ENCODE measurements at regions not wholly inside any gene's neighbourhood (a gene's known extent, or its start where the extent isn't known, plus 50 kb on each side); places are given as distances from the start of the nearest gene placed in this dataset.

DNA sequence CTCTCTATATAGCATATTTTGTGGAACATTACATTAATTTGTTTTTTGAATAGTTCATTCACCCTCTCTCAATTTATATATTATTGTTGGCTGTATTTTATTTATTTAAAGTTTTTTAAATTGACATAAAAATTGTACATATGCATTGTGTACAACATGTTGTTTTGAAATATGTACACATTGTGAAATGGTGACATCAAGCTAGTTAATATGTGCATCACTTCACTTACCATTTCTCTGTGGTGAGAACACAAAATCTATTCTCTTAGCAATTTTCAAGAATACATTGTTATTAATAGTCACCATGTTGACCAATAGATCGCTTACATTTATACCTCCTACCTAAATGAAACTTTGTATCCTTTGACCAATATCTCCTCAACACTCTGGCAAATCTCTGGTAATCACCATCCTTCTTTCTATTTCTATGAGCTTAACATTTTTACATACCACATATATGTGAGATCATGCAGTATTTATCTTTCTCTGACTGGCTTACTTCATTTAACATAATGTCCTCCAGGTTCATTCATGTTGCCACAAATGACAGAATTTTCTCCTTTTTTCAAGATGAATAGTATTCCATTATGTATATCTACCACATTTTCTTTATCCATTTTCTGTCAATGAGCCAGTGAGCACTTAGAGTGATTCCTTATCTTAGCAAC is 180.9 kb upstream of the DEPDC1 start:
- TF ChIP-seq NR3C1 (CRISPR knock-in tag; conservative IDR thresholded peaks at IDR 0.05; ENCODE audit: low read depth) (no peak), SP1 (CRISPR knock-in tag; conservative IDR thresholded peaks at IDR 0.05) (no peak), MXD4 (CRISPR knock-in tag; IDR thresholded peaks at IDR 0.05; ENCODE audit: borderline replicate concordance) (no peak), ELF4 (CRISPR knock-in tag; IDR thresholded peaks at IDR 0.05; ENCODE audit: low read depth) (no peak), ZNF423 (CRISPR knock-in tag; IDR thresholded peaks at IDR 0.05) (no peak), SMAD3 (CRISPR knock-in tag; IDR thresholded peaks at IDR 0.05; ENCODE audit: borderline replicate concordance) (no peak), NFYB (CRISPR knock-in tag; conservative IDR thresholded peaks at IDR 0.05; ENCODE audit: low read depth) (no peak), ZNF121 (CRISPR knock-in tag; IDR thresholded peaks at IDR 0.05) (no peak), CREB1 (CRISPR knock-in tag; IDR thresholded peaks at IDR 0.05) (no peak), JAZF1 (CRISPR knock-in tag; IDR thresholded peaks at IDR 0.05) (no peak)
- TF ChIP-seq, protein P1, sequence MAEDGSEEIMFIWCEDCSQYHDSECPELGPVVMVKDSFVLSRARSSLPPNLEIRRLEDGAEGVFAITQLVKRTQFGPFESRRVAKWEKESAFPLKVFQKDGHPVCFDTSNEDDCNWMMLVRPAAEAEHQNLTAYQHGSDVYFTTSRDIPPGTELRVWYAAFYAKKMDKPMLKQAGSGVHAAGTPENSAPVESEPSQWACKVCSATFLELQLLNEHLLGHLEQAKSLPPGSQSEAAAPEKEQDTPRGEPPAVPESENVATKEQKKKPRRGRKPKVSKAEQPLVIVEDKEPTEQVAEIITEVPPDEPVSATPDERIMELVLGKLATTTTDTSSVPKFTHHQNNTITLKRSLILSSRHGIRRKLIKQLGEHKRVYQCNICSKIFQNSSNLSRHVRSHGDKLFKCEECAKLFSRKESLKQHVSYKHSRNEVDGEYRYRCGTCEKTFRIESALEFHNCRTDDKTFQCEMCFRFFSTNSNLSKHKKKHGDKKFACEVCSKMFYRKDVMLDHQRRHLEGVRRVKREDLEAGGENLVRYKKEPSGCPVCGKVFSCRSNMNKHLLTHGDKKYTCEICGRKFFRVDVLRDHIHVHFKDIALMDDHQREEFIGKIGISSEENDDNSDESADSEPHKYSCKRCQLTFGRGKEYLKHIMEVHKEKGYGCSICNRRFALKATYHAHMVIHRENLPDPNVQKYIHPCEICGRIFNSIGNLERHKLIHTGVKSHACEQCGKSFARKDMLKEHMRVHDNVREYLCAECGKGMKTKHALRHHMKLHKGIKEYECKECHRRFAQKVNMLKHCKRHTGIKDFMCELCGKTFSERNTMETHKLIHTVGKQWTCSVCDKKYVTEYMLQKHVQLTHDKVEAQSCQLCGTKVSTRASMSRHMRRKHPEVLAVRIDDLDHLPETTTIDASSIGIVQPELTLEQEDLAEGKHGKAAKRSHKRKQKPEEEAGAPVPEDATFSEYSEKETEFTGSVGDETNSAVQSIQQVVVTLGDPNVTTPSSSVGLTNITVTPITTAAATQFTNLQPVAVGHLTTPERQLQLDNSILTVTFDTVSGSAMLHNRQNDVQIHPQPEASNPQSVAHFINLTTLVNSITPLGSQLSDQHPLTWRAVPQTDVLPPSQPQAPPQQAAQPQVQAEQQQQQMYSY (CRISPR knock-in tag; IDR thresholded peaks at IDR 0.05), result no peak
- TF ChIP-seq, protein P2, sequence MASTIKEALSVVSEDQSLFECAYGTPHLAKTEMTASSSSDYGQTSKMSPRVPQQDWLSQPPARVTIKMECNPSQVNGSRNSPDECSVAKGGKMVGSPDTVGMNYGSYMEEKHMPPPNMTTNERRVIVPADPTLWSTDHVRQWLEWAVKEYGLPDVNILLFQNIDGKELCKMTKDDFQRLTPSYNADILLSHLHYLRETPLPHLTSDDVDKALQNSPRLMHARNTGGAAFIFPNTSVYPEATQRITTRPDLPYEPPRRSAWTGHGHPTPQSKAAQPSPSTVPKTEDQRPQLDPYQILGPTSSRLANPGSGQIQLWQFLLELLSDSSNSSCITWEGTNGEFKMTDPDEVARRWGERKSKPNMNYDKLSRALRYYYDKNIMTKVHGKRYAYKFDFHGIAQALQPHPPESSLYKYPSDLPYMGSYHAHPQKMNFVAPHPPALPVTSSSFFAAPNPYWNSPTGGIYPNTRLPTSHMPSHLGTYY (CRISPR knock-in tag; IDR thresholded peaks at IDR 0.05), result no peak
- TF ChIP-seq, protein P3, sequence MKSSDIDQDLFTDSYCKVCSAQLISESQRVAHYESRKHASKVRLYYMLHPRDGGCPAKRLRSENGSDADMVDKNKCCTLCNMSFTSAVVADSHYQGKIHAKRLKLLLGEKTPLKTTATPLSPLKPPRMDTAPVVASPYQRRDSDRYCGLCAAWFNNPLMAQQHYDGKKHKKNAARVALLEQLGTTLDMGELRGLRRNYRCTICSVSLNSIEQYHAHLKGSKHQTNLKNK (CRISPR knock-in tag; IDR thresholded peaks at IDR 0.05), result no peak
- TF ChIP-seq, protein P4, sequence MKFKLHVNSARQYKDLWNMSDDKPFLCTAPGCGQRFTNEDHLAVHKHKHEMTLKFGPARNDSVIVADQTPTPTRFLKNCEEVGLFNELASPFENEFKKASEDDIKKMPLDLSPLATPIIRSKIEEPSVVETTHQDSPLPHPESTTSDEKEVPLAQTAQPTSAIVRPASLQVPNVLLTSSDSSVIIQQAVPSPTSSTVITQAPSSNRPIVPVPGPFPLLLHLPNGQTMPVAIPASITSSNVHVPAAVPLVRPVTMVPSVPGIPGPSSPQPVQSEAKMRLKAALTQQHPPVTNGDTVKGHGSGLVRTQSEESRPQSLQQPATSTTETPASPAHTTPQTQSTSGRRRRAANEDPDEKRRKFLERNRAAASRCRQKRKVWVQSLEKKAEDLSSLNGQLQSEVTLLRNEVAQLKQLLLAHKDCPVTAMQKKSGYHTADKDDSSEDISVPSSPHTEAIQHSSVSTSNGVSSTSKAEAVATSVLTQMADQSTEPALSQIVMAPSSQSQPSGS (CRISPR knock-in tag; IDR thresholded peaks at IDR 0.05; ENCODE audit: borderline replicate concordance, low read depth), result no peak
- H3K27me3 Mint-ChIP-seq (ENCODE audit: low read depth), result no peaks in the 10 kb centered on the region
- H3K4me3 Mint-ChIP-seq, result no peak overlapping the region
- no peak overlapping the region for H3K27ac Mint-ChIP-seq
- POLR2A ChIA-PET, result no interaction called here
- 0 out of 2 replicates have a peak, but pooled peaks cover 5% of the 10 kb centered on the region for H3K4me1 Mint-ChIP-seq
- DNase-seq (ENCODE audit: low spot score) (no peak), ATAC-seq (no peak)
- H3K36me3 Mint-ChIP-seq, result no peaks in the 10 kb centered on the region
- CTCF ChIA-PET, result no interaction called here
- peaks cover 9% of the 10 kb centered on the region for H3K9me3 Mint-ChIP-seq

DNA sequence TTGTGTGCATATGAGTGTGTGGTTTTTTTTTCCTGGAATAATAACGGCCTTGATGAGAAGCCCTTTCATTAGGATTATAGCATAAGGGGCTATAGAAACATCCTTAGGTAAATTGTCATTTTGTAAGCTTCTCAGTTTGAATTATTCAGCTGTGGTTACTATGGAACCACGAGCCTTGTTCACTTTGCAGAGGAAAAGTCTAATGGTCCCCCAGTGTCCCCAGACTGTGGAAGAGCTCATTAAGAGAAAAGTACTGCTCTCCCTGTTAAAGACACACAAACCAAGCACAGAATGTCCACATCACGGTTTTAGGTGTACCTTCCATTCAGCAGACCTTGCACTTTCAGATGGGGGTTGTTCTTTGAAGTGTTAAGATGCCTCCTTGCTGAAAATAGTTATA is 199.3 kb upstream of the DEPDC1 start:
- ChIA-PET CTCF (no interaction called here), POLR2A (no interaction called here)
- Mint-ChIP-seq H3K4me3 (no peak overlapping the region), H3K9me3 (no peaks in the 10 kb centered on the region), H3K27me3 (ENCODE audit: low read depth) (no peaks in the 10 kb centered on the region), H3K36me3 (no peaks in the 10 kb centered on the region), H3K4me1 (no peaks in the 10 kb centered on the region; the same call in 1 of the 2 replicates), H3K27ac (no peak overlapping the region)
- DNase-seq (ENCODE audit: low spot score) (no peak), ATAC-seq (no peak)
- TF ChIP-seq CBFB (CRISPR knock-in tag; IDR thresholded peaks at IDR 0.05; ENCODE audit: low read depth), result no peak
- TF ChIP-seq, protein P5, sequence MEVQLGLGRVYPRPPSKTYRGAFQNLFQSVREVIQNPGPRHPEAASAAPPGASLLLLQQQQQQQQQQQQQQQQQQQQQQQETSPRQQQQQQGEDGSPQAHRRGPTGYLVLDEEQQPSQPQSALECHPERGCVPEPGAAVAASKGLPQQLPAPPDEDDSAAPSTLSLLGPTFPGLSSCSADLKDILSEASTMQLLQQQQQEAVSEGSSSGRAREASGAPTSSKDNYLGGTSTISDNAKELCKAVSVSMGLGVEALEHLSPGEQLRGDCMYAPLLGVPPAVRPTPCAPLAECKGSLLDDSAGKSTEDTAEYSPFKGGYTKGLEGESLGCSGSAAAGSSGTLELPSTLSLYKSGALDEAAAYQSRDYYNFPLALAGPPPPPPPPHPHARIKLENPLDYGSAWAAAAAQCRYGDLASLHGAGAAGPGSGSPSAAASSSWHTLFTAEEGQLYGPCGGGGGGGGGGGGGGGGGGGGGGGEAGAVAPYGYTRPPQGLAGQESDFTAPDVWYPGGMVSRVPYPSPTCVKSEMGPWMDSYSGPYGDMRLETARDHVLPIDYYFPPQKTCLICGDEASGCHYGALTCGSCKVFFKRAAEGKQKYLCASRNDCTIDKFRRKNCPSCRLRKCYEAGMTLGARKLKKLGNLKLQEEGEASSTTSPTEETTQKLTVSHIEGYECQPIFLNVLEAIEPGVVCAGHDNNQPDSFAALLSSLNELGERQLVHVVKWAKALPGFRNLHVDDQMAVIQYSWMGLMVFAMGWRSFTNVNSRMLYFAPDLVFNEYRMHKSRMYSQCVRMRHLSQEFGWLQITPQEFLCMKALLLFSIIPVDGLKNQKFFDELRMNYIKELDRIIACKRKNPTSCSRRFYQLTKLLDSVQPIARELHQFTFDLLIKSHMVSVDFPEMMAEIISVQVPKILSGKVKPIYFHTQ (CRISPR knock-in tag; IDR thresholded peaks at IDR 0.05), result no peak
- TF ChIP-seq, protein P6, sequence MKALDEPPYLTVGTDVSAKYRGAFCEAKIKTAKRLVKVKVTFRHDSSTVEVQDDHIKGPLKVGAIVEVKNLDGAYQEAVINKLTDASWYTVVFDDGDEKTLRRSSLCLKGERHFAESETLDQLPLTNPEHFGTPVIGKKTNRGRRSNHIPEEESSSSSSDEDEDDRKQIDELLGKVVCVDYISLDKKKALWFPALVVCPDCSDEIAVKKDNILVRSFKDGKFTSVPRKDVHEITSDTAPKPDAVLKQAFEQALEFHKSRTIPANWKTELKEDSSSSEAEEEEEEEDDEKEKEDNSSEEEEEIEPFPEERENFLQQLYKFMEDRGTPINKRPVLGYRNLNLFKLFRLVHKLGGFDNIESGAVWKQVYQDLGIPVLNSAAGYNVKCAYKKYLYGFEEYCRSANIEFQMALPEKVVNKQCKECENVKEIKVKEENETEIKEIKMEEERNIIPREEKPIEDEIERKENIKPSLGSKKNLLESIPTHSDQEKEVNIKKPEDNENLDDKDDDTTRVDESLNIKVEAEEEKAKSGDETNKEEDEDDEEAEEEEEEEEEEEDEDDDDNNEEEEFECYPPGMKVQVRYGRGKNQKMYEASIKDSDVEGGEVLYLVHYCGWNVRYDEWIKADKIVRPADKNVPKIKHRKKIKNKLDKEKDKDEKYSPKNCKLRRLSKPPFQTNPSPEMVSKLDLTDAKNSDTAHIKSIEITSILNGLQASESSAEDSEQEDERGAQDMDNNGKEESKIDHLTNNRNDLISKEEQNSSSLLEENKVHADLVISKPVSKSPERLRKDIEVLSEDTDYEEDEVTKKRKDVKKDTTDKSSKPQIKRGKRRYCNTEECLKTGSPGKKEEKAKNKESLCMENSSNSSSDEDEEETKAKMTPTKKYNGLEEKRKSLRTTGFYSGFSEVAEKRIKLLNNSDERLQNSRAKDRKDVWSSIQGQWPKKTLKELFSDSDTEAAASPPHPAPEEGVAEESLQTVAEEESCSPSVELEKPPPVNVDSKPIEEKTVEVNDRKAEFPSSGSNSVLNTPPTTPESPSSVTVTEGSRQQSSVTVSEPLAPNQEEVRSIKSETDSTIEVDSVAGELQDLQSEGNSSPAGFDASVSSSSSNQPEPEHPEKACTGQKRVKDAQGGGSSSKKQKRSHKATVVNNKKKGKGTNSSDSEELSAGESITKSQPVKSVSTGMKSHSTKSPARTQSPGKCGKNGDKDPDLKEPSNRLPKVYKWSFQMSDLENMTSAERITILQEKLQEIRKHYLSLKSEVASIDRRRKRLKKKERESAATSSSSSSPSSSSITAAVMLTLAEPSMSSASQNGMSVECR (CRISPR knock-in tag; IDR thresholded peaks at IDR 0.05; ENCODE audit: borderline replicate concordance), result no peak
- TF ChIP-seq ZNF396 (CRISPR knock-in tag; IDR thresholded peaks at IDR 0.05; ENCODE audit: borderline replicate concordance), result no peak
- TF ChIP-seq, protein P7, sequence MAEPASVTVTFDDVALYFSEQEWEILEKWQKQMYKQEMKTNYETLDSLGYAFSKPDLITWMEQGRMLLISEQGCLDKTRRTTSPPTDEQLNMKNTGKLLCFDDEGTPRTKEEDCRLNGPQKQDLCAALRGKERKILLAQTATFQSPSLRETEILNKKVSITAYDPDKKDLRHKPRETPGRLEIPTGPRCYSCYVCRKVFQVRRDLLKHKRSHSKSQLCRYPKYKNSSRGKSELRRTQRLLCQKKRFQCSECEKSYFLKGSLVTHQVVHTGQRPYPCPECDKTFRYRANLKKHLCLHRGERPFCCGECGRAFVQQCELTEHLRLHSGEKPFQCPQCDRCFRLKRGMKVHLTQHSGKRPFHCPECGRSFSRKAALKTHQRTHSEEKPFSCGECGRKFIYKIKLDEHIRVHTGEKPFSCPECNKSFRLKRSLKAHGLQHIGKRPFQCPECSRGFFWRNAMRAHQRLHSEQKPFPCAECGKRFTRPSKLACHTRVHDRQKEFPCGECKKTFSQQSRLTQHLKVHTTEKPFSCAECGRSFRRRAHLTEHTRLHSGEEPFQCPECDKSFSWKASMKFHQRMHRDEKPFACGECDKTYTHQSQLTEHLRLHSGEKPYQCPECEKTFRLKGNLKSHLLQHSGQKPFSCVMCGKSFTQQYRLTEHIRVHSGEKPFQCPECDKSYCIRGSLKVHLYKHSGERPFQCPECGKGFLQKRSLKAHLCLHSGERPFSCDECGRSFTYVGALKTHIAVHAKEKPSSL (CRISPR knock-in tag; conservative IDR thresholded peaks at IDR 0.05), result no peak

Measured in WTC11 (cell line).